Hepatocyte (in vitro differentiated cells): ENCODE measurements at regions not wholly inside any gene's neighbourhood (a gene's known extent, or its start where the extent isn't known, plus 50 kb on each side); places are given as distances from the start of the nearest gene placed in this dataset.

Experiments used
- DNase-seq: peaks from one replicate; pipeline ENCODE4 v3.0.0-alpha.2; 2016; ENCODE audit warnings: low spot score
- H2AFZ ChIP-seq: fragments of 200-600 bp; sonication (generic); 2 replicates; pipeline ENCODE4 v1.6.0; 2016; ENCODE audit warnings: antibody characterized with exemption, mild to moderate bottlenecking
- H3K27ac ChIP-seq: fragments of 200-600 bp; sonication (generic); 2 replicates; pipeline ENCODE4 v1.5.1; 2016; ENCODE audit warnings: mild to moderate bottlenecking
- H3K27me3 ChIP-seq: fragments of 200-600 bp; sonication (generic); 2 replicates; pipeline ENCODE4 v1.6.1; 2016
- H3K36me3 ChIP-seq: fragments of 200-600 bp; sonication (generic); replicated peaks from 2 replicates; pipeline ENCODE4 v1.5.1; 2016; ENCODE audit warnings: low read depth; ENCODE audit not compliant: insufficient read depth
- H3K4me1 ChIP-seq: fragments of 200-600 bp; sonication (generic); 2 replicates; pipeline ENCODE4 v1.5.1; 2016; ENCODE audit warnings: mild to moderate bottlenecking, moderate library complexity; ENCODE audit not compliant: insufficient read depth
- H3K4me2 ChIP-seq: fragments of 200-600 bp; sonication (generic); 2 replicates; pipeline ENCODE4 v1.6.0; 2016
- H3K4me3 ChIP-seq: fragments of 200-600 bp; sonication (generic); 2 replicates; pipeline ENCODE4 v1.5.1; 2016; ENCODE audit warnings: mild to moderate bottlenecking
- H3K79me2 ChIP-seq: fragments of 200-600 bp; sonication (generic); 2 replicates; pipeline ENCODE4 v1.6.0; 2017; ENCODE audit warnings: mild to moderate bottlenecking
- H3K9me2 ChIP-seq: fragments of 200-600 bp; sonication (generic); replicated peaks from 2 replicates; pipeline ENCODE4 v1.6.0; 2017; ENCODE audit warnings: mild to moderate bottlenecking; ENCODE audit not compliant: insufficient read depth
- H3K9me3 ChIP-seq: fragments of 200-600 bp; sonication (generic); 2 replicates; pipeline ENCODE4 v1.5.1; 2016; ENCODE audit warnings: low read depth, mild to moderate bottlenecking
- H4K20me1 ChIP-seq: fragments of 200-600 bp; sonication (generic); 2 replicates; pipeline ENCODE4 v1.6.0; 2016; ENCODE audit warnings: mild to moderate bottlenecking; ENCODE audit not compliant: insufficient read depth, poor library complexity, severe bottlenecking
- CTCF ChIP-seq: fragments of 200-600 bp; sonication (generic); IDR thresholded peaks from 2 replicates; pipeline ENCODE4 v1.5.1; 2016; ENCODE audit warnings: antibody characterized with exemption, mild to moderate bottlenecking; ENCODE audit not compliant: poor library complexity
- EZH2 ChIP-seq: fragments of 200-600 bp; sonication (generic); IDR thresholded peaks from 2 replicates; pipeline ENCODE4 v1.6.1; 2016; ENCODE audit warnings: antibody characterized with exemption, mild to moderate bottlenecking, borderline replicate concordance
- EZH2phosphoT487 ChIP-seq: fragments of 200-600 bp; sonication (generic); IDR thresholded peaks from one replicate; pipeline ENCODE4 v1.6.1; 2018; ENCODE audit warnings: antibody characterized with exemption, mild to moderate bottlenecking, low read depth, moderate library complexity; ENCODE audit not compliant: unreplicated experiment, severe bottlenecking
- WGBS: methylation state at CpG from one replicate; pipeline ENCODE4 v1.1.6; 2016; ENCODE audit warnings: low lambda C conversion rate; ENCODE audit errors: missing lambda C conversion rate; 5-methylcytosine and 5-hydroxymethylcytosine counted together

GRCh38 chr17:83187782-83188311, 108.4 kb downstream of the METRNL start:
- DNase-seq: no peak
- Histone ChIP-seq H3K36me3 (no peaks in the 10 kb centered on the region), H4K20me1 (no peaks in the 10 kb centered on the region), H3K9me2 (no peaks in the 10 kb centered on the region), H3K4me3 (no peak overlapping the region), H3K27ac (no peak overlapping the region), H3K27me3 (no peaks in the 10 kb centered on the region), H3K4me2 (no peak overlapping the region), H3K4me1 (peaks cover 26% of the 10 kb centered on the region), H2AFZ (no peak overlapping the region), H3K79me2 (no peaks in the 10 kb centered on the region), H3K9me3 (no peaks in the 10 kb centered on the region)
- TF ChIP-seq EZH2 (no peak), CTCF (no peak), EZH2phosphoT487 (no peak)

- Histone ChIP-seq H3K9me2 (no peaks in the 10 kb centered on the region), H3K9me3 (no peaks in the 10 kb centered on the region), H3K27me3 (no peaks in the 10 kb centered on the region), H3K4me3 (no peak overlapping the region), H3K4me2 (no peak overlapping the region), H4K20me1 (no peaks in the 10 kb centered on the region), H3K4me1 (peaks cover 12% of the 10 kb centered on the region), H3K79me2 (no peaks in the 10 kb centered on the region), H2AFZ (no peak overlapping the region), H3K36me3 (no peaks in the 10 kb centered on the region), H3K27ac (peak overlapping the region; percentile 83)
- peak; percentile 58 for DNase-seq
- WGBS: 62% methylated on average over 26 of the region's 26 CpGs
- no peak for TF ChIP-seq EZH2phosphoT487
- no peak for TF ChIP-seq EZH2
- TF ChIP-seq CTCF: no peak
Observed at GRCh38 chr17:83189044-83190003, 109.9 kb downstream of the METRNL start.

- H3K9me3 ChIP-seq: no peaks in the 10 kb centered on the region
- no peaks in the 10 kb centered on the region for H3K79me2 ChIP-seq
- no peak overlapping the region for H2AFZ ChIP-seq
- no peak for TF ChIP-seq CTCF
- TF ChIP-seq EZH2phosphoT487: no peak
- no peak for TF ChIP-seq EZH2
- H3K4me3 ChIP-seq: no peak overlapping the region
- H3K27me3 ChIP-seq: no peaks in the 10 kb centered on the region
- no peaks in the 10 kb centered on the region for H3K9me2 ChIP-seq
- no peaks in the 10 kb centered on the region for H3K36me3 ChIP-seq
- H3K4me2 ChIP-seq: no peak overlapping the region
- no peak for DNase-seq
- peak overlapping the region; percentile 83 for H3K27ac ChIP-seq
- H3K4me1 ChIP-seq: peaks cover 14% of the 10 kb centered on the region
- no peaks in the 10 kb centered on the region for H4K20me1 ChIP-seq
- WGBS: 73% methylated on average over 12 of the region's 12 CpGs
Observed at GRCh38 chr17:83190004-83190385, 110.6 kb downstream of the METRNL start.
